ENCODE measurements at regions not wholly inside any gene's neighbourhood (a gene's known extent, or its start where the extent isn't known, plus 50 kb on each side); places are given as distances from the start of the nearest gene placed in this dataset.

DNA sequence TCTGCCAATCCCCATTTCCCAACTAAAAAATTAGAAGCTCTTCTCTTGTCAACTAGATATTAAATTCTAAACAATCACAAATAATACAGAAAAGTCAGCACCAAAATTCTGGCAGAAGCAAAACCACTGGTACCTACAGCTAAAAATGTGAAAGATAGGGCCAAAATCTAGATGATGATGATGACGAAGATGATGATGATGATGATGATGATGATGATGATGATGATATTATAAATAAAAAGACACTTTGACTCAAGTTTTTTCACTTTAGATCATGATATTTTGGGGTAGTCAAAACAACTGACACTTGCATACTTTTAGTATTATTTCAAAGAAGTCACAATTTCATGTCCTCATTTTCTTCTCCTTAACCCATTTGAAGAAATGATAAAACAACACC lies 470.1 kb upstream of the NR2F2 start:
- no peaks in the 10 kb centered on the region for H3K9me3 ChIP-seq (ENCODE audit: insufficient read depth, low read depth, low read length)

DNA sequence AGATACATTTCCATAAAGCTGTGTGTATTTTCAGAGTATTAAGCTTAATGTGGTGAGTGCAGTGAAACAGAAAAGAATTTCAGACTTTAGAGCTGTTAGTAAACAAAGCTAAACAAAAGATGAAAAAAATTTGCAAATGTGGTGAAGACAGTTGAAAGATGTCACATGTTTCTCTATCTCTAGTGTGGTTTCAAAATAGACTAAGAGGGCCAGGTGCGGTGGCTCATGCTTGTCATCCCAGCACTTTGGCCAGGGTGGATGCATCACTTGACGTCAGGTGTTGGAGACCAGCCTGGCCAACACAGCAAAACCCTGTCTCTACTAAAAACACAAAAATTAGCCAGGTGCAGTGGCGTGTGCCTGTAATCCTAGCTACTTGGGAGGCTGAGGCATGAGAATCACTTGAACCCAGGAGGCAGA lies 466.0 kb upstream of the NR2F2 start:
- Histone ChIP-seq H3K9ac (ENCODE audit: low read depth, low read length) (no peak overlapping the region), H3K36me3 (ENCODE audit: insufficient read depth, low read depth, low read length) (no peaks in the 10 kb centered on the region), H3K27me3 (ENCODE audit: insufficient read depth, low read length) (no peaks in the 10 kb centered on the region), H3K4me1 (ENCODE audit: insufficient read depth, low read length) (no peaks in the 10 kb centered on the region), H3K4me3 (ENCODE audit: low read length) (no peak overlapping the region), H3K9me3 (ENCODE audit: insufficient read depth, low read depth, low read length) (no peaks in the 10 kb centered on the region), H3K27ac (ENCODE audit: low read length) (no peak overlapping the region)

More for the DNA sequence above, 470.1 kb upstream of the NR2F2 start:
- H3K9ac ChIP-seq (ENCODE audit: low read depth, low read length), result no peak overlapping the region
- H3K36me3 ChIP-seq (ENCODE audit: insufficient read depth, low read depth, low read length), result no peaks in the 10 kb centered on the region
- no peaks in the 10 kb centered on the region for H3K27me3 ChIP-seq (ENCODE audit: insufficient read depth, low read length)
- no peak overlapping the region for H3K4me3 ChIP-seq (ENCODE audit: low read length)
- 0 out of 2 replicates have a peak, but pooled peaks cover 6% of the 10 kb centered on the region for H3K4me1 ChIP-seq (ENCODE audit: insufficient read depth, low read length)
- no peak overlapping the region for H3K27ac ChIP-seq (ENCODE audit: low read length)

DNA sequence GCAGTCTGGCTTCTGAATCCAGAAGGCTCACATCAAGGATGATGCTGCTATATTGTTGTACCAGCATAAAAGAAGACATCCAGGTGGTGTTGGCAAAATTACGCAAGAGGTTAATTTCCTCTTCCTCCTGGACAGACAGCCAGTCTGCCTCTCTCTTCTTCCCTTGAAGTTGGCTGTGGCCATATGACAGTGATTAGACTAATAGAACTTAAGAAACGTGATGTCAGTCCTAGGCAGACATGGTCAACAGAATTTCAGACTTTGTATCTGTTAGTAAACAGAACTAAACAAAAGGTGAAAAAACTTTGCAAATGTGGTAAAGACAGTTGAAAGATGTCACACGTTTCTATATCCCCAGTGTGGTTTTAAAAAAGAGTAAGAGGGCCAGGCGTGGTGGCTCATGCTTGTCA lies 465.2 kb upstream of the NR2F2 start:
- no peaks in the 10 kb centered on the region for H3K27me3 ChIP-seq (ENCODE audit: insufficient read depth, low read length)
- no peaks in the 10 kb centered on the region for H3K4me1 ChIP-seq (ENCODE audit: insufficient read depth, low read length)
- no peak overlapping the region for H3K27ac ChIP-seq (ENCODE audit: low read length)
- H3K36me3 ChIP-seq (ENCODE audit: insufficient read depth, low read depth, low read length), result no peaks in the 10 kb centered on the region
- H3K4me3 ChIP-seq (ENCODE audit: low read length), result no peak overlapping the region
- H3K9me3 ChIP-seq (ENCODE audit: insufficient read depth, low read depth, low read length), result no peaks in the 10 kb centered on the region
- H3K9ac ChIP-seq (ENCODE audit: low read depth, low read length), result no peak overlapping the region

GRCh38 chr15:95866711-95867440 lies 463.6 kb upstream of the NR2F2 start:
- Histone ChIP-seq H3K4me1 (ENCODE audit: insufficient read depth, low read length) (no peaks in the 10 kb centered on the region), H3K4me3 (ENCODE audit: low read length) (no peak overlapping the region), H3K27ac (ENCODE audit: low read length) (no peak overlapping the region), H3K27me3 (ENCODE audit: insufficient read depth, low read length) (no peaks in the 10 kb centered on the region), H3K9me3 (ENCODE audit: insufficient read depth, low read depth, low read length) (no peaks in the 10 kb centered on the region), H3K9ac (ENCODE audit: low read depth, low read length) (no peak overlapping the region), H3K36me3 (ENCODE audit: insufficient read depth, low read depth, low read length) (no peaks in the 10 kb centered on the region)

DNA sequence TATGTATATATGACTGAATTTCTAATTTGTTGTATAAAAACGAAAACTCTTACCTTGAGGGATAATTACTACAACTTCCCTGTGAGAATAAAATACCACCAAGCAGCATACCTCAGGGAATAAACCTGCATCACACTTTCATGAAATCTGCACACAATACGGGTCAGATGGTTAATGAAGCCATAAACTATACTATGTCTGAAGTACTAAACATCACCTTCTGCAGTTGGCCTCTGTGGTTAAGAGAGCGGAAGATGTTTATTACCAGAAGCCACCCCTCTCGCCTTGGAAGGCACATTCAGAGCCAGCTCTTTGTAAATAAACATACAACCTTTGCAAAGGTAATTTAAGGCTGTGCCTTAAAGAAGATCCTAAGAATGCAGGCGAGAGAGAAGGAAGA lies 462.1 kb upstream of the NR2F2 start:
- no peaks in the 10 kb centered on the region for H3K27me3 ChIP-seq (ENCODE audit: insufficient read depth, low read length)
- no peak overlapping the region for H3K27ac ChIP-seq (ENCODE audit: low read length)
- H3K4me3 ChIP-seq (ENCODE audit: low read length), result no peak overlapping the region
- no peaks in the 10 kb centered on the region for H3K4me1 ChIP-seq (ENCODE audit: insufficient read depth, low read length)
- no peak overlapping the region for H3K9ac ChIP-seq (ENCODE audit: low read depth, low read length)
- no peaks in the 10 kb centered on the region for H3K36me3 ChIP-seq (ENCODE audit: insufficient read depth, low read depth, low read length)
- H3K9me3 ChIP-seq (ENCODE audit: insufficient read depth, low read depth, low read length), result no peaks in the 10 kb centered on the region

- Histone ChIP-seq H3K27me3 (ENCODE audit: insufficient read depth, low read length) (no peaks in the 10 kb centered on the region), H3K4me3 (ENCODE audit: low read length) (no peak overlapping the region), H3K9me3 (ENCODE audit: insufficient read depth, low read depth, low read length) (no peaks in the 10 kb centered on the region), H3K36me3 (ENCODE audit: insufficient read depth, low read depth, low read length) (no peaks in the 10 kb centered on the region), H3K4me1 (ENCODE audit: insufficient read depth, low read length) (no peaks in the 10 kb centered on the region), H3K27ac (ENCODE audit: low read length) (no peak overlapping the region), H3K9ac (ENCODE audit: low read depth, low read length) (no peak overlapping the region)
Measured at GRCh38 chr15:95868970-95869369, 461.5 kb upstream of the NR2F2 start.

- Histone ChIP-seq H3K9ac (ENCODE audit: low read depth, low read length) (no peak overlapping the region), H3K36me3 (ENCODE audit: insufficient read depth, low read depth, low read length) (no peaks in the 10 kb centered on the region), H3K4me1 (ENCODE audit: insufficient read depth, low read length) (no peaks in the 10 kb centered on the region), H3K9me3 (ENCODE audit: insufficient read depth, low read depth, low read length) (no peaks in the 10 kb centered on the region), H3K27me3 (ENCODE audit: insufficient read depth, low read length) (no peaks in the 10 kb centered on the region), H3K27ac (ENCODE audit: low read length) (no peak overlapping the region), H3K4me3 (ENCODE audit: low read length) (no peak overlapping the region)
Measured at GRCh38 chr15:95869920-95870319, 460.6 kb upstream of the NR2F2 start.

DNA sequence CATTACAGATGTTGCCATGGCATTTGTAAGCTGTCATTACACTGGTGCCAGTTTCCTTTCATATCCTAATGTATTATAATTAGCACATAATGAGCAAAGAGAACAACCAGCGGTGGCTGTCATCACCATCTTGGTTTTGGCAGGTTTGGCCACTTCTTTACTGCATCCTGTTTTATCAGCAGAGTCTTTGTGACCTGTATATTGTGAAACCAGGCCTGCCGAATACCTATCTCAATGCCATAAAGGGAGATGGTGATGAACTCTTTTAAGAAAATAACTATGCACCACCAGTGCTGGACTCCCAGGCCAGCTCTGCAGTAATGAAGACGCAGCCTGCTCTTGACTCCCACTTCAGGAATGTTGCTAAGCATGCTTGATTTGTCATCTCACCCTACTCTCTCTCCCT lies 458.1 kb upstream of the NR2F2 start:
- no peak overlapping the region for H3K27ac ChIP-seq (ENCODE audit: low read length)
- no peaks in the 10 kb centered on the region for H3K27me3 ChIP-seq (ENCODE audit: insufficient read depth, low read length)
- H3K36me3 ChIP-seq (ENCODE audit: insufficient read depth, low read depth, low read length), result no peaks in the 10 kb centered on the region
- H3K9me3 ChIP-seq (ENCODE audit: insufficient read depth, low read depth, low read length), result no peaks in the 10 kb centered on the region
- no peak overlapping the region for H3K9ac ChIP-seq (ENCODE audit: low read depth, low read length)
- no peak overlapping the region for H3K4me3 ChIP-seq (ENCODE audit: low read length)
- H3K4me1 ChIP-seq (ENCODE audit: insufficient read depth, low read length), result no peaks in the 10 kb centered on the region

GRCh38 chr15:95874637-95875036 lies 455.9 kb upstream of the NR2F2 start:
- no peaks in the 10 kb centered on the region for H3K9me3 ChIP-seq (ENCODE audit: insufficient read depth, low read depth, low read length)
- no peaks in the 10 kb centered on the region for H3K36me3 ChIP-seq (ENCODE audit: insufficient read depth, low read depth, low read length)
- no peak overlapping the region for H3K9ac ChIP-seq (ENCODE audit: low read depth, low read length)
- no peaks in the 10 kb centered on the region for H3K27me3 ChIP-seq (ENCODE audit: insufficient read depth, low read length)
- H3K27ac ChIP-seq (ENCODE audit: low read length), result no peak overlapping the region
- H3K4me1 ChIP-seq (ENCODE audit: insufficient read depth, low read length), result no peaks in the 10 kb centered on the region
- H3K4me3 ChIP-seq (ENCODE audit: low read length), result no peak overlapping the region

GRCh38 chr15:95875121-95875643 lies 455.3 kb upstream of the NR2F2 start:
- Histone ChIP-seq H3K36me3 (ENCODE audit: insufficient read depth, low read depth, low read length) (no peaks in the 10 kb centered on the region), H3K9ac (ENCODE audit: low read depth, low read length) (no peak overlapping the region), H3K27me3 (ENCODE audit: insufficient read depth, low read length) (no peaks in the 10 kb centered on the region), H3K4me3 (ENCODE audit: low read length) (no peak overlapping the region), H3K27ac (ENCODE audit: low read length) (no peak overlapping the region), H3K9me3 (ENCODE audit: insufficient read depth, low read depth, low read length) (no peaks in the 10 kb centered on the region), H3K4me1 (ENCODE audit: insufficient read depth, low read length) (no peaks in the 10 kb centered on the region)

DNA sequence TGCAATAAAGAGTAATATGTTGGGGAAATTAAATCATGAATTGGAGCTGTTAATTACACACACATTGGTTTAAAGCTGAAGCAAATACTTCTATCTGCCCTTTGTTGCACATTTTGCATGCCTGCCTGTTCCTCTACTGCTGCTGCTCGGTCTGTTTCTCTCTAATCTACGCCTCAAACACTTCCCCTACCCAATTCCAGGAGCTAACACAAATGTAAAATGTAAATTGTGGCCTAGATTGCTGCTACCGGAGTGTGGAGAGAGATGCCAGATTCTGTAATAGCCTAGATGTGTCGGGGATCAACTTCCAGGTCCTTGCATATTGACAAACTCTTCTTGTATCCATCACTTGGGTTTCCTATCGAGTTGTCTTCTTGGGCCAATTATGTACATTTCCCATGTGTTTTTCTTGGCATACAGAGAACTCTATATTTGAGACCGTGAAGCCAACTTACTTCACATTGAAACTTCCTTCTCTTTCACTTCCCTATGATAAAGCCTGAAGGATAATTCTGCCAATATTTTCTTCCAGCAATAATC lies 450.4 kb upstream of the NR2F2 start:
- Histone ChIP-seq H3K4me1 (ENCODE audit: insufficient read depth, low read length) (0 out of 2 replicates have a peak, but pooled peaks cover 4% of the 10 kb centered on the region), H3K27me3 (ENCODE audit: insufficient read depth, low read length) (no peaks in the 10 kb centered on the region)

DNA sequence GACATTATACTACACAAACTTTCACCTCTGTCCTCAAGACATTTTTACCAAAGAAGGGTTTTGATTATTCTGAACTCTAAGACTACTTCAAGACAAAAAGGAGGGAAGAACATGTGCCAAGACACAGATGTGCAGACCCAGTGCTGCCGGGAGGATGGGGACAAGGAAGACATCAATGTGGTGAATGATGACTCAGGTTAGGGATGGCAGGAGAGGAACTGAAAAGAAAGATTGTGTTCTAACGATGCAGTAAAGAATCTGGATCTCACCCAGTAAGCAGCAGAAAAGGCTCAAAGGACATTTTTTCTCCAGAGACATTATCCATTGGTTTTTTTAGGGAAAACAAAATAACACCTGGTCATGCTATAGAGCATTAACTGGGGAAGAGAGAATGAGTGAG lies 449.9 kb upstream of the NR2F2 start:
- Histone ChIP-seq H3K36me3 (ENCODE audit: insufficient read depth, low read depth, low read length) (no peaks in the 10 kb centered on the region), H3K9ac (ENCODE audit: low read depth, low read length) (no peak overlapping the region), H3K9me3 (ENCODE audit: insufficient read depth, low read depth, low read length) (no peaks in the 10 kb centered on the region), H3K27ac (ENCODE audit: low read length) (no peak overlapping the region), H3K27me3 (ENCODE audit: insufficient read depth, low read length) (no peaks in the 10 kb centered on the region), H3K4me1 (ENCODE audit: insufficient read depth, low read length) (0 out of 2 replicates have a peak, but pooled peaks cover 4% of the 10 kb centered on the region), H3K4me3 (ENCODE audit: low read length) (no peak overlapping the region)

More for the DNA sequence above, 450.4 kb upstream of the NR2F2 start:
- no peak overlapping the region for H3K9ac ChIP-seq (ENCODE audit: low read depth, low read length)
- no peaks in the 10 kb centered on the region for H3K9me3 ChIP-seq (ENCODE audit: insufficient read depth, low read depth, low read length)
- H3K27ac ChIP-seq (ENCODE audit: low read length), result no peak overlapping the region
- no peak overlapping the region for H3K4me3 ChIP-seq (ENCODE audit: low read length)
- H3K36me3 ChIP-seq (ENCODE audit: insufficient read depth, low read depth, low read length), result no peaks in the 10 kb centered on the region

Measured in iPS-20b (cell line).